Left hindlimb (tissue), 1 donor: ENCODE measurements at regions not wholly inside any gene's neighbourhood (a gene's known extent, or its start where the extent isn't known, plus 50 kb on each side); places are given as distances from the start of the nearest gene placed in this dataset.
"Not testable (repeated sequence)": the region's sequence is repeated elsewhere in the genome, so short reads cannot be mapped to it uniquely, and the experiment has no call there.

Source experiments
- DNase-seq: peaks from one replicate; pipeline ENCODE4 v3.0.0-alpha.2; 2018

- no peak for DNase-seq
Measured at GRCh38 chr17:13204607-13205237, 186.9 kb upstream of the ELAC2 start.

GRCh38 chr17:13202835-13203234 lies 185.0 kb upstream of the ELAC2 start:
- DNase-seq, result no peak

- no peak for DNase-seq
Measured at GRCh38 chr17:13200671-13201070, 182.8 kb upstream of the ELAC2 start.

- no peak for DNase-seq
Measured at GRCh38 chr17:13199425-13199824, 181.6 kb upstream of the ELAC2 start.

GRCh38 chr17:13197586-13197985 lies 179.8 kb upstream of the ELAC2 start:
- DNase-seq, result no peak

GRCh38 chr17:13194887-13195286 lies 177.1 kb upstream of the ELAC2 start:
- no peak for DNase-seq

- no peak for DNase-seq
Measured at GRCh38 chr17:13182854-13183253, 165.0 kb upstream of the ELAC2 start.

GRCh38 chr17:13182450-13182849 lies 164.6 kb upstream of the ELAC2 start:
- no peak for DNase-seq

GRCh38 chr17:13181683-13182082 lies 163.9 kb upstream of the ELAC2 start:
- DNase-seq, result no peak

- no peak for DNase-seq
Measured at GRCh38 chr17:13176436-13176835, 158.6 kb upstream of the ELAC2 start.

GRCh38 chr17:13171790-13172189 lies 154.0 kb upstream of the ELAC2 start:
- DNase-seq, result no peak

- DNase-seq, result no peak
Measured at GRCh38 chr17:13162361-13162760, 144.5 kb upstream of the ELAC2 start.

- no peak for DNase-seq
Measured at GRCh38 chr17:13160790-13161189, 143.0 kb upstream of the ELAC2 start.

GRCh38 chr17:13160296-13160695 lies 142.5 kb upstream of the ELAC2 start:
- DNase-seq, result no peak

GRCh38 chr17:13158494-13159240 lies 140.8 kb upstream of the ELAC2 start:
- no peak for DNase-seq

GRCh38 chr17:13157656-13158055 lies 139.8 kb upstream of the ELAC2 start:
- no peak for DNase-seq

- DNase-seq, result no peak
Measured at GRCh38 chr17:13154930-13155329, 137.1 kb upstream of the ELAC2 start.

GRCh38 chr17:13154398-13154797 lies 136.6 kb upstream of the ELAC2 start:
- no peak for DNase-seq

- no peak for DNase-seq
Measured at GRCh38 chr17:13153036-13153435, 135.2 kb upstream of the ELAC2 start.

GRCh38 chr17:13152501-13152900 lies 134.7 kb upstream of the ELAC2 start:
- DNase-seq, result no peak

- not testable (repeated sequence) for DNase-seq
Measured at GRCh38 chr17:13150738-13151137, 132.9 kb upstream of the ELAC2 start.

- no peak for DNase-seq
Measured at GRCh38 chr17:13143001-13143400, 125.2 kb upstream of the ELAC2 start.

- no peak for DNase-seq
Measured at GRCh38 chr17:13140750-13141149, 122.9 kb upstream of the ELAC2 start.

- no peak for DNase-seq
Measured at GRCh38 chr17:13135506-13135905, 117.7 kb upstream of the ELAC2 start.

- DNase-seq, result no peak
Measured at GRCh38 chr17:13134076-13134475, 116.2 kb upstream of the ELAC2 start.
